Osteoblast (primary cell): ENCODE measurements at regions not wholly inside any gene's neighbourhood (a gene's known extent, or its start where the extent isn't known, plus 50 kb on each side); places are given as distances from the start of the nearest gene placed in this dataset.

Source experiments
- DNase-seq: peaks from one replicate; pipeline ENCODE4 v3.0.0; 2011; ENCODE audit warnings: low spot score, mixed read lengths; ENCODE audit not compliant: insufficient read length; ENCODE audit errors: missing footprints
- H2AFZ ChIP-seq: 2 replicates; pipeline ENCODE4 v1.6.0; 2011; ENCODE audit warnings: mild to moderate bottlenecking, low read length
- H3K27ac ChIP-seq: 2 replicates; pipeline ENCODE4 v1.5.1; 2011; ENCODE audit warnings: mild to moderate bottlenecking, low read depth, low read length, moderate library complexity
- H3K27me3 ChIP-seq: 2 replicates; pipeline ENCODE4 v1.6.0; 2012; ENCODE audit warnings: mild to moderate bottlenecking, control low read depth, inconsistent platforms, low read length, moderate library complexity; ENCODE audit not compliant: insufficient read depth
- H3K36me3 ChIP-seq: 2 replicates; pipeline ENCODE4 v1.5.1; 2011; ENCODE audit warnings: mild to moderate bottlenecking, low read length, control low read depth, moderate library complexity; ENCODE audit not compliant: insufficient read depth
- H3K4me1 ChIP-seq: 2 replicates; pipeline ENCODE4 v1.5.1; 2011; ENCODE audit warnings: mild to moderate bottlenecking, low read length, control low read depth, moderate library complexity; ENCODE audit not compliant: insufficient read depth
- H3K4me2 ChIP-seq: 2 replicates; pipeline ENCODE4 v1.6.0; 2011; ENCODE audit warnings: mild to moderate bottlenecking, low read length; ENCODE audit not compliant: insufficient read depth
- H3K4me3 ChIP-seq: fragments of 200-600 bp; sonication (generic); 3 replicates; pipeline ENCODE4 v1.5.1; 2012; ENCODE audit warnings: mild to moderate bottlenecking, low read length, inconsistent platforms; ENCODE audit not compliant: insufficient read depth
- H3K79me2 ChIP-seq: 2 replicates; pipeline ENCODE4 v1.6.0; 2012; ENCODE audit warnings: mild to moderate bottlenecking, low read length, control low read depth, inconsistent platforms; ENCODE audit not compliant: insufficient read depth
- H3K9me3 ChIP-seq: 2 replicates; pipeline ENCODE4 v1.5.1; 2011; ENCODE audit warnings: low read depth, low read length, control low read depth
- H4K20me1 ChIP-seq: 2 replicates; pipeline ENCODE4 v1.6.0; 2012; ENCODE audit warnings: mild to moderate bottlenecking, low read length, control low read depth; ENCODE audit not compliant: insufficient read depth
- TF ChIP-seq, protein P1 (sequence below): IDR thresholded peaks from 2 replicates; pipeline ENCODE4 v1.5.1; 2011; ENCODE audit warnings: mild to moderate bottlenecking, low read depth, low read length, moderate library complexity; ENCODE audit errors: extremely low read depth

DNA sequence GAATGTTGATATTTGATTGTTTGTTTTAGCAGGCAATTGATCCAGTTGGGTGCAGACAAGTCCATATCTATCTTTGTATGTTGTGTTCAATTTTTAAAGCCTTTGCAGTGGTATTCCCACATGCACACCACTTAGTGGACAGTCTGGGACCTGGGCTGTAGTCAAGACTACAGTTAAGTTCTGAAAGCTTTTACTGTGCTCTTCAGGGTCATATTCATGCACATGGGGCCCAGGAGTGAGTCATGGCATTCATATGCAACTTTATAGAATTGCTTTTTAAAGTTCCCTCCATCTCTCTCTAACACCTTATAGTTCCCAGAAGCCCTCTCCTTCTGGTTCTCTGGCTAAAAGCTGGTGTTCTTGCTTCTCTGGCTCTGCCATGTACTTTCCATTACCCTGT lies 228.2 kb upstream of the CCNH start:
- TF ChIP-seq, protein P1, sequence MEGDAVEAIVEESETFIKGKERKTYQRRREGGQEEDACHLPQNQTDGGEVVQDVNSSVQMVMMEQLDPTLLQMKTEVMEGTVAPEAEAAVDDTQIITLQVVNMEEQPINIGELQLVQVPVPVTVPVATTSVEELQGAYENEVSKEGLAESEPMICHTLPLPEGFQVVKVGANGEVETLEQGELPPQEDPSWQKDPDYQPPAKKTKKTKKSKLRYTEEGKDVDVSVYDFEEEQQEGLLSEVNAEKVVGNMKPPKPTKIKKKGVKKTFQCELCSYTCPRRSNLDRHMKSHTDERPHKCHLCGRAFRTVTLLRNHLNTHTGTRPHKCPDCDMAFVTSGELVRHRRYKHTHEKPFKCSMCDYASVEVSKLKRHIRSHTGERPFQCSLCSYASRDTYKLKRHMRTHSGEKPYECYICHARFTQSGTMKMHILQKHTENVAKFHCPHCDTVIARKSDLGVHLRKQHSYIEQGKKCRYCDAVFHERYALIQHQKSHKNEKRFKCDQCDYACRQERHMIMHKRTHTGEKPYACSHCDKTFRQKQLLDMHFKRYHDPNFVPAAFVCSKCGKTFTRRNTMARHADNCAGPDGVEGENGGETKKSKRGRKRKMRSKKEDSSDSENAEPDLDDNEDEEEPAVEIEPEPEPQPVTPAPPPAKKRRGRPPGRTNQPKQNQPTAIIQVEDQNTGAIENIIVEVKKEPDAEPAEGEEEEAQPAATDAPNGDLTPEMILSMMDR, result no peak
- no peak overlapping the region for H3K4me3 ChIP-seq
- no peak overlapping the region for H3K27ac ChIP-seq

DNA sequence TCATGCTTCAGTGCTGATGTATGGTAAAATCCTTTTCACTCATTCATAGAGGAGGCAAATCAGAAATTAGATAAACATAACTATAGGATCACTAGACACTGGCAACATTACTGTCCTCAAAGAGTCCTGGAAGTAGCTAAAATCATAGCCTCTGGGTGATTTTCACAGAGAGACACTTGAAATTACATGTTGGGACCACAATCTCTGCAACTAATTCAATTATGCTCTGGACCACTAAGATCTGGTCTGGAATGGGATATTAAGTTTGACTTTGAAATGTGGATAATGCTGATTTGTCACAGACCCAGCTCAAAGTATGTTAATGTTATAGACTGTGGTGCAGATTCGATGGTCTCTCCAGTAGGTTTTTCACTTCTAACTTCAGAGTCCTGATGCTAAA lies 214.6 kb upstream of the CCNH start:
- no peak for DNase-seq
- no peak overlapping the region for H3K27ac ChIP-seq
- no peak overlapping the region for H3K4me2 ChIP-seq
- no peak overlapping the region for H2AFZ ChIP-seq
- no peaks in the 10 kb centered on the region for H3K27me3 ChIP-seq
- no peaks in the 10 kb centered on the region for H3K79me2 ChIP-seq
- no peaks in the 10 kb centered on the region for H3K9me3 ChIP-seq
- H3K4me1 ChIP-seq, result no peaks in the 10 kb centered on the region
- H4K20me1 ChIP-seq, result no peaks in the 10 kb centered on the region
- H3K4me3 ChIP-seq, result no peak overlapping the region
- TF ChIP-seq, protein P1, result no peak
- H3K36me3 ChIP-seq, result no peaks in the 10 kb centered on the region

More for the DNA sequence above, 228.2 kb upstream of the CCNH start:
- DNase-seq, result no peak
- H3K9me3 ChIP-seq, result no peaks in the 10 kb centered on the region
- no peak overlapping the region for H3K4me2 ChIP-seq
- no peak overlapping the region for H2AFZ ChIP-seq
- H3K79me2 ChIP-seq, result no peaks in the 10 kb centered on the region
- no peaks in the 10 kb centered on the region for H3K36me3 ChIP-seq
- H3K27me3 ChIP-seq, result no peaks in the 10 kb centered on the region
- H3K4me1 ChIP-seq, result no peaks in the 10 kb centered on the region
- no peaks in the 10 kb centered on the region for H4K20me1 ChIP-seq

DNA sequence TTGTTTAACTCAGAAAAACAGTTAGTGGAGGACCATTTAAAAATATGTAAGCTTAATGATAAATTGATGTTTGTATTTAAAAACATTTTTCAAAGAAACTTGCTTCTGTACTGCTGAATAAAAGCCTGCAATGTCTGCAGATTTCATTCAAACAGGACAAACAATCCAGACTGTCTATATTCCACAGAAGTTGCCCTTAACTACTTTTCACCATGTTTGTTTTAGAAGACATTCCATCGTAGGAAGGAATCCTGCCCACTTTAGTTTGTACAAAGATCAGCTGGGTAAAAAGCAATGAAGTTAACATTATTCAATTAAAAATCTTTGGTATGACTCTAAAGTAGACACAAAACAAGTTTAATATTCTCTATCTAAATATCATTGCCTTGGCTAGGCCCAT lies 195.7 kb upstream of the CCNH start:
- Histone ChIP-seq H3K9me3 (no peaks in the 10 kb centered on the region), H3K4me2 (no peak overlapping the region), H3K27ac (no peak overlapping the region), H3K27me3 (no peaks in the 10 kb centered on the region), H3K36me3 (no peaks in the 10 kb centered on the region), H3K4me3 (no peak overlapping the region), H4K20me1 (no peaks in the 10 kb centered on the region), H3K79me2 (no peaks in the 10 kb centered on the region), H2AFZ (no peak overlapping the region), H3K4me1 (no peaks in the 10 kb centered on the region)
- DNase-seq, result no peak
- TF ChIP-seq, protein P1, result no peak

DNA sequence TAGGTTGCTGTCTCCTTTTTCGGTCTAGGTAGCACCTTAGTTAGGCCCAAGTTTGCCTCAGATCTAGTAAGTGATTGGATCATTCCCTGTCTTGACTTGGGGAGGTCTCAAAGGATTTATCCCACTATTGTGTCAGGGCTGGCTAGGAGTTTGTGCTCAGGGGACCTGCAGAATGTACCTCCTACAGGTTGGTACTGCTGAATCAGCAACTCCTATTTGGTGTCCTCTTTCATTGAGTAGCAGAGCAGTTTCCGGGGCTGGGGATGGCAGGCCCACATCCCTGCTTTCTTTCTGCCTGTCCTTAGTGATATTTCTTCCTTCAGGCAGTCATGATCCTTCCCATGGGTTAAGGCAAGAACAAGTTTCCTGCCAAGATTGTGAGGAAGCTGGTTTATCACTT lies 192.9 kb upstream of the CCNH start:
- no peak for DNase-seq
- no peak overlapping the region for H3K4me2 ChIP-seq
- no peak overlapping the region for H3K27ac ChIP-seq
- H3K4me3 ChIP-seq, result no peak overlapping the region
- no peaks in the 10 kb centered on the region for H3K9me3 ChIP-seq
- TF ChIP-seq, protein P1, result no peak
- H3K27me3 ChIP-seq, result no peaks in the 10 kb centered on the region
- H2AFZ ChIP-seq, result no peak overlapping the region
- H3K36me3 ChIP-seq, result no peaks in the 10 kb centered on the region
- H4K20me1 ChIP-seq, result no peaks in the 10 kb centered on the region
- no peaks in the 10 kb centered on the region for H3K4me1 ChIP-seq
- H3K79me2 ChIP-seq, result no peaks in the 10 kb centered on the region
